H9 (cell line): ENCODE measurements at regions not wholly inside any gene's neighbourhood (a gene's known extent, or its start where the extent isn't known, plus 50 kb on each side); places are given as distances from the start of the nearest gene placed in this dataset.

Source experiments
- DNase-seq: peaks from one replicate; pipeline ENCODE4 v3.0.0-alpha.2; 2017
- H2AFZ ChIP-seq: one replicate; pipeline ENCODE4 v1.6.1; 2013; ENCODE audit warnings: mild to moderate bottlenecking, low read length, control low read depth, moderate library complexity
- H2AK5ac ChIP-seq: 2 replicates; pipeline ENCODE4 v1.6.1; 2013; ENCODE audit warnings: low read length, control low read depth, mixed read lengths; ENCODE audit not compliant: insufficient read length
- H2BK120ac ChIP-seq: one replicate; pipeline ENCODE4 v1.6.1; 2013; ENCODE audit warnings: low read depth, mild to moderate bottlenecking, low read length, control low read depth, inconsistent platforms; ENCODE audit not compliant: poor library complexity, severe bottlenecking
- H2BK12ac ChIP-seq: 2 replicates; pipeline ENCODE4 v1.6.1; 2013; ENCODE audit warnings: low read length, control low read depth, mixed read lengths, low read depth; ENCODE audit not compliant: insufficient read length
- H2BK15ac ChIP-seq: 2 replicates; pipeline ENCODE4 v1.6.1; 2013; ENCODE audit warnings: low read depth, low read length, control low read depth
- H2BK20ac ChIP-seq: one replicate; pipeline ENCODE4 v1.6.1; 2013; ENCODE audit warnings: low read depth, mild to moderate bottlenecking, low read length, control low read depth, inconsistent platforms; ENCODE audit not compliant: poor library complexity, severe bottlenecking
- H2BK5ac ChIP-seq: 2 replicates; pipeline ENCODE4 v1.6.1; 2013; ENCODE audit warnings: low read length, control low read depth, mixed read lengths; ENCODE audit not compliant: insufficient read length
- H3K14ac ChIP-seq: 2 replicates; pipeline ENCODE4 v1.6.1; 2013; ENCODE audit warnings: low read length, control low read depth; ENCODE audit not compliant: insufficient read depth
- H3K18ac ChIP-seq: 2 replicates; pipeline ENCODE4 v1.6.1; 2013; ENCODE audit warnings: low read depth, mild to moderate bottlenecking, mixed read lengths, low read length, control low read depth; ENCODE audit not compliant: insufficient read length
- H3K23ac ChIP-seq: 2 replicates; pipeline ENCODE4 v1.6.1; 2013; ENCODE audit warnings: low read length, control low read depth, mixed read lengths, low read depth; ENCODE audit not compliant: insufficient read length
- H3K23me2 ChIP-seq: 2 replicates; pipeline ENCODE4 v1.6.1; 2013; ENCODE audit warnings: low read depth, mild to moderate bottlenecking, mixed read lengths, low read length, control low read depth; ENCODE audit not compliant: insufficient read length, poor library complexity, severe bottlenecking
- H3K27ac ChIP-seq: 2 replicates; pipeline ENCODE4 v1.5.1; 2013; ENCODE audit warnings: low read length, control low read depth, mixed read lengths, low read depth; ENCODE audit not compliant: insufficient read length
- H3K27me3 ChIP-seq: 2 replicates; pipeline ENCODE4 v1.6.1; 2013; ENCODE audit warnings: low read length, control low read depth, inconsistent platforms; ENCODE audit not compliant: insufficient read depth
- H3K4ac ChIP-seq: 2 replicates; pipeline ENCODE4 v1.6.1; 2013; ENCODE audit warnings: low read depth, mild to moderate bottlenecking, control low read depth, inconsistent platforms, low read length, moderate library complexity
- H3K4me1 ChIP-seq: 2 replicates; pipeline ENCODE4 v1.6.1; 2013; ENCODE audit warnings: low read length, control low read depth, inconsistent platforms; ENCODE audit not compliant: insufficient read depth
- H3K4me2 ChIP-seq: 2 replicates; pipeline ENCODE4 v1.6.1; 2013; ENCODE audit warnings: low read length, control low read depth, mixed read lengths; ENCODE audit not compliant: insufficient read length, insufficient read depth
- H3K56ac ChIP-seq: 2 replicates; pipeline ENCODE4 v1.6.1; 2013; ENCODE audit warnings: low read depth, mild to moderate bottlenecking, mixed read lengths, low read length, control low read depth; ENCODE audit not compliant: insufficient read length
- H3K79me1 ChIP-seq: 2 replicates; pipeline ENCODE4 v1.6.1; 2013; ENCODE audit warnings: low read depth, mild to moderate bottlenecking, moderate library complexity, low read length, control low read depth, inconsistent platforms; ENCODE audit not compliant: insufficient read depth, poor library complexity, severe bottlenecking
- H3K79me2 ChIP-seq: 2 replicates; pipeline ENCODE4 v1.6.1; 2013; ENCODE audit warnings: low read length, control low read depth, inconsistent platforms; ENCODE audit not compliant: insufficient read depth
- H3K9ac ChIP-seq: 2 replicates; pipeline ENCODE4 v1.6.1; 2013; ENCODE audit warnings: low read length, control low read depth, mixed read lengths; ENCODE audit not compliant: insufficient read length; ENCODE audit errors: extremely low read depth
- H3K9me3 ChIP-seq: one replicate; pipeline ENCODE4 v1.6.1; 2013; ENCODE audit warnings: low read depth, low read length, inconsistent platforms; ENCODE audit not compliant: control insufficient read depth
- H3T11ph ChIP-seq: one replicate; pipeline ENCODE4 v1.6.1; 2013; ENCODE audit warnings: mild to moderate bottlenecking, low read length, control low read depth, inconsistent platforms
- H4K20me1 ChIP-seq: one replicate; pipeline ENCODE4 v1.6.1; 2013; ENCODE audit not compliant: control insufficient read depth, insufficient read length, insufficient read depth
- H4K5ac ChIP-seq: 2 replicates; pipeline ENCODE4 v1.6.1; 2013; ENCODE audit warnings: low read depth, mild to moderate bottlenecking, mixed read lengths, low read length, control low read depth; ENCODE audit not compliant: insufficient read length
- H4K8ac ChIP-seq: replicated peaks from 2 replicates; pipeline ENCODE4 v1.6.1; 2013; ENCODE audit warnings: low read length, control low read depth, mixed read lengths, low read depth; ENCODE audit not compliant: insufficient read length
- H4K91ac ChIP-seq: 2 replicates; pipeline ENCODE4 v1.6.1; 2013; ENCODE audit warnings: low read depth, mild to moderate bottlenecking, moderate library complexity, mixed read lengths, low read length, control low read depth; ENCODE audit not compliant: insufficient read length
- H3K27ac Mint-ChIP-seq, 3 experiments: 2 replicates in 2 of 3; 3 replicates in 1 of 3; pipeline ENCODE4 v1.8.0; 2020 to 2021; ENCODE audit warnings: mixed read lengths in 3 of 3, mild to moderate bottlenecking in 1 of 3, moderate library complexity in 1 of 3
- H3K27me3 Mint-ChIP-seq: 2 replicates; pipeline ENCODE4 v1.8.0; 2021; ENCODE audit warnings: low read depth, mild to moderate bottlenecking, moderate library complexity, mixed read lengths
- H3K36me3 Mint-ChIP-seq, 3 experiments: 2 replicates in 2 of 3; 3 replicates in 1 of 3; pipeline ENCODE4 v1.8.0; 2020 to 2021; ENCODE audit warnings: low read depth in 3 of 3, mixed read lengths in 3 of 3; ENCODE audit not compliant: insufficient read depth in 1 of 3
- H3K4me1 Mint-ChIP-seq, 2 experiments: 2 replicates each; pipeline ENCODE4 v1.8.0; 2020; ENCODE audit warnings: mixed read lengths in 2 of 2
- H3K4me3 Mint-ChIP-seq, 2 experiments: 2 replicates in 1 of 2; 3 replicates in 1 of 2; pipeline ENCODE4 v1.8.0; 2020 to 2021; ENCODE audit warnings: mild to moderate bottlenecking in 2 of 2, mixed read lengths in 2 of 2, moderate library complexity in 1 of 2
- H3K9me3 Mint-ChIP-seq, 2 experiments: 2 replicates in 1 of 2; 3 replicates in 1 of 2; pipeline ENCODE4 v1.8.0; 2020; ENCODE audit warnings: mild to moderate bottlenecking in 2 of 2, mixed read lengths in 2 of 2, moderate library complexity in 1 of 2
- CTCF ChIP-seq: fragments of 200-600 bp; sonication (generic); conservative IDR thresholded peaks from 3 replicates; pipeline ENCODE4 v1.8.0; 2021; ENCODE audit warnings: antibody characterized with exemption, mild to moderate bottlenecking
- WGBS: extraction: QIAGEN DNeasy Blood & Tissue Kit; methylation state at CpG from one replicate; pipeline ENCODE4 v1.1.7; 2013; ENCODE audit warnings: missing lambda C conversion rate, low lambda C conversion rate, mixed read lengths; ENCODE audit not compliant: insufficient read length; ENCODE audit errors: extremely low coverage; 5-methylcytosine and 5-hydroxymethylcytosine counted together

GRCh38 chr18:75553021-75553420 lies 125.5 kb upstream of the SMIM21 start:
- no peak overlapping the region for H3K18ac ChIP-seq
- H3K4me3 Mint-ChIP-seq: no peak overlapping the region
- no peaks in the 10 kb centered on the region for H3K9me3 Mint-ChIP-seq
- H3K4ac ChIP-seq: no peak overlapping the region
- no peak for TF ChIP-seq CTCF
- H3K14ac ChIP-seq: no peak overlapping the region
- no peak overlapping the region for H2BK20ac ChIP-seq
- no peak overlapping the region for H3K23ac ChIP-seq
- no peak overlapping the region for H4K91ac ChIP-seq
- H3K9ac ChIP-seq: no peak overlapping the region
- DNase-seq: no peak
- no peaks in the 10 kb centered on the region for H4K20me1 ChIP-seq
- no peaks in the 10 kb centered on the region for H3K79me2 ChIP-seq
- no peaks in the 10 kb centered on the region for H3K79me1 ChIP-seq
- H3K4me1 Mint-ChIP-seq: peaks cover 36 to 44% of the 10 kb centered on the region in 2 experiments
- H3K23me2 ChIP-seq: no peaks in the 10 kb centered on the region
- H2AFZ ChIP-seq: no peak overlapping the region
- no peak overlapping the region for H3K4me2 ChIP-seq
- H3K36me3 Mint-ChIP-seq: no peaks in the 10 kb centered on the region; a peak in 2 of 7 replicates
- no peak overlapping the region for H2BK15ac ChIP-seq
- no CpG with 5 or more reads among the region's 8 CpGs for WGBS
- H3K27me3 Mint-ChIP-seq: peaks cover 15% of the 10 kb centered on the region
- H2BK12ac ChIP-seq: no peak overlapping the region
- no peak overlapping the region for H4K5ac ChIP-seq
- H3K27ac Mint-ChIP-seq: no peak overlapping the region
- no peak overlapping the region for H3K27ac ChIP-seq
- no peaks in the 10 kb centered on the region for H3K27me3 ChIP-seq
- H3K4me1 ChIP-seq: peaks cover 2% of the 10 kb centered on the region; the same call in 1 of the 2 replicates
- no peak overlapping the region for H2BK120ac ChIP-seq
- no peak overlapping the region for H3T11ph ChIP-seq
- H3K9me3 ChIP-seq: no peaks in the 10 kb centered on the region
- no peak overlapping the region for H3K56ac ChIP-seq
- no peak overlapping the region for H4K8ac ChIP-seq
- no peak overlapping the region for H2BK5ac ChIP-seq
- no peak overlapping the region for H2AK5ac ChIP-seq
